ENCODE measurements at regions not wholly inside any gene's neighbourhood (a gene's known extent, or its start where the extent isn't known, plus 50 kb on each side); places are given as distances from the start of the nearest gene placed in this dataset.

GRCh38 chr2:173463846-173464245, 109.2 kb downstream of the CDCA7 start:
- H3K4me3 ChIP-seq (ENCODE audit: low read depth, low read length) = no peak overlapping the region

GRCh38 chr2:173467751-173468150, 113.1 kb downstream of the CDCA7 start:
- no peak overlapping the region for H3K4me3 ChIP-seq (ENCODE audit: low read depth, low read length)

- H3K4me3 ChIP-seq (ENCODE audit: low read depth, low read length) = no peak overlapping the region
Measured at GRCh38 chr2:173468266-173468793, 113.7 kb downstream of the CDCA7 start.

GRCh38 chr2:173472112-173472511, 117.4 kb downstream of the CDCA7 start:
- H3K4me3 ChIP-seq (ENCODE audit: low read depth, low read length) = no peak overlapping the region

GRCh38 chr2:173483137-173483536, 128.5 kb downstream of the CDCA7 start:
- H3K4me3 ChIP-seq (ENCODE audit: low read depth, low read length) = no peak overlapping the region

GRCh38 chr2:173488861-173489260, 134.2 kb downstream of the CDCA7 start:
- H3K4me3 ChIP-seq (ENCODE audit: low read depth, low read length) = no peak overlapping the region

GRCh38 chr2:173491418-173491817, 136.7 kb downstream of the CDCA7 start:
- H3K4me3 ChIP-seq (ENCODE audit: low read depth, low read length) = no peak overlapping the region

GRCh38 chr2:173493874-173494273, 139.2 kb downstream of the CDCA7 start:
- no peak overlapping the region for H3K4me3 ChIP-seq (ENCODE audit: low read depth, low read length)

GRCh38 chr2:173496746-173497145, 142.1 kb downstream of the CDCA7 start:
- H3K4me3 ChIP-seq (ENCODE audit: low read depth, low read length) = no peak overlapping the region

- no peak overlapping the region for H3K4me3 ChIP-seq (ENCODE audit: low read depth, low read length)
Measured at GRCh38 chr2:173500953-173501352, 146.3 kb downstream of the CDCA7 start.

- no peak overlapping the region for H3K4me3 ChIP-seq (ENCODE audit: low read depth, low read length)
Measured at GRCh38 chr2:173502296-173502695, 147.6 kb downstream of the CDCA7 start.

GRCh38 chr2:173511357-173511756, 156.7 kb downstream of the CDCA7 start:
- no peak overlapping the region for H3K4me3 ChIP-seq (ENCODE audit: low read depth, low read length)

GRCh38 chr2:173511942-173512341, 157.3 kb downstream of the CDCA7 start:
- H3K4me3 ChIP-seq (ENCODE audit: low read depth, low read length) = no peak overlapping the region

GRCh38 chr2:173513107-173513727, 158.5 kb downstream of the CDCA7 start:
- H3K4me3 ChIP-seq (ENCODE audit: low read depth, low read length) = no peak overlapping the region

GRCh38 chr2:173520918-173521317, 166.2 kb downstream of the CDCA7 start:
- H3K4me3 ChIP-seq (ENCODE audit: low read depth, low read length) = no peak overlapping the region

GRCh38 chr2:173521450-173522192, 166.9 kb downstream of the CDCA7 start:
- no peak overlapping the region for H3K4me3 ChIP-seq (ENCODE audit: low read depth, low read length)

GRCh38 chr2:173523497-173523896, 168.8 kb downstream of the CDCA7 start:
- no peak overlapping the region for H3K4me3 ChIP-seq (ENCODE audit: low read depth, low read length)

GRCh38 chr2:173524256-173524955, 169.7 kb downstream of the CDCA7 start:
- H3K4me3 ChIP-seq (ENCODE audit: low read depth, low read length) = no peak overlapping the region

- H3K4me3 ChIP-seq (ENCODE audit: low read depth, low read length) = peak overlapping the region; percentile 30
Measured at GRCh38 chr2:173532732-173533531, 178.3 kb downstream of the CDCA7 start.

- no peak overlapping the region for H3K4me3 ChIP-seq (ENCODE audit: low read depth, low read length)
Measured at GRCh38 chr2:173537694-173538093, 183.0 kb downstream of the CDCA7 start.

GRCh38 chr2:173539615-173540014, 184.9 kb downstream of the CDCA7 start:
- H3K4me3 ChIP-seq (ENCODE audit: low read depth, low read length) = no peak overlapping the region

All from iPS-11a (cell line).